Loucy (cell line): ENCODE measurements at regions not wholly inside any gene's neighbourhood (a gene's known extent, or its start where the extent isn't known, plus 50 kb on each side); places are given as distances from the start of the nearest gene placed in this dataset.

ENCODE experiments used
- CTCF ChIP-seq: fragments of 200-600 bp; sonication (generic); conservative IDR thresholded peaks from 2 replicates; pipeline ENCODE4 v1.5.1; 2014; ENCODE audit warnings: mild to moderate bottlenecking, antibody characterized with exemption, low read length
- EZH2phosphoT487 ChIP-seq: fragments of 200-600 bp; IDR thresholded peaks from 2 replicates; pipeline ENCODE4 v1.6.1; 2018; ENCODE audit warnings: antibody characterized with exemption, mild to moderate bottlenecking, moderate library complexity, borderline replicate concordance

- no peak for TF ChIP-seq CTCF
- no peak for TF ChIP-seq EZH2phosphoT487
These were observed 505.6 kb downstream of the RPS24 start for GRCh38 chr10:78539247-78539766.
